SJSA1 (cell line): ENCODE measurements at regions not wholly inside any gene's neighbourhood (a gene's known extent, or its start where the extent isn't known, plus 50 kb on each side); places are given as distances from the start of the nearest gene placed in this dataset.

ENCODE experiments used
- DNase-seq, 2 experiments: peaks; one replicate each; pipeline ENCODE4 v3.0.0-alpha.2; 2015 to 2020; ENCODE audit warnings: low spot score in 2 of 2, low read depth in 1 of 2
- H3K27ac ChIP-seq: fragments of 250-450 bp; sonication (Bioruptor Pico); 2 replicates; pipeline ENCODE4 v1.5.1; 2020; ENCODE audit warnings: mild to moderate bottlenecking, moderate library complexity
- H3K27me3 ChIP-seq: fragments of 250-450 bp; sonication (Bioruptor Pico); replicated peaks from 2 replicates; pipeline ENCODE4 v1.5.1; 2020; ENCODE audit warnings: mild to moderate bottlenecking, moderate library complexity
- H3K36me3 ChIP-seq: fragments of 250-450 bp; sonication (Bioruptor Pico); 2 replicates; pipeline ENCODE4 v1.5.1; 2020; ENCODE audit warnings: mild to moderate bottlenecking
- H3K4me1 ChIP-seq: fragments of 250-450 bp; sonication (Bioruptor Pico); replicated peaks from 2 replicates; pipeline ENCODE4 v1.6.1; 2021; ENCODE audit warnings: mild to moderate bottlenecking
- H3K4me3 ChIP-seq: fragments of 250-450 bp; sonication (Bioruptor Pico); 2 replicates; pipeline ENCODE4 v1.5.1; 2020; ENCODE audit warnings: mild to moderate bottlenecking
- H3K9me3 ChIP-seq: fragments of 250-450 bp; sonication (Bioruptor Pico); replicated peaks from 2 replicates; pipeline ENCODE4 v1.5.1; 2020; ENCODE audit warnings: mild to moderate bottlenecking

- Histone ChIP-seq H3K4me1 (peaks cover 8% of the 10 kb centered on the region), H3K27ac (no peak overlapping the region), H3K9me3 (no peaks in the 10 kb centered on the region), H3K36me3 (no peaks in the 10 kb centered on the region), H3K4me3 (no peak overlapping the region), H3K27me3 (no peaks in the 10 kb centered on the region)
- no peak for DNase-seq
Observed at GRCh38 chr1:219119839-219120238, 53.8 kb upstream of the LYPLAL1 start.

GRCh38 chr1:219120624-219121544 lies 52.8 kb upstream of the LYPLAL1 start:
- Histone ChIP-seq H3K36me3 (no peaks in the 10 kb centered on the region), H3K27ac (peak overlapping the region; percentile 21; the same call in 1 of the 2 replicates), H3K4me3 (no peak overlapping the region), H3K27me3 (no peaks in the 10 kb centered on the region), H3K4me1 (peaks cover 8% of the 10 kb centered on the region), H3K9me3 (no peaks in the 10 kb centered on the region)
- peak in 1 of 2 experiments; percentile 34 for DNase-seq

GRCh38 chr1:219121679-219122078 lies 52.0 kb upstream of the LYPLAL1 start:
- no peak overlapping the region for H3K4me3 ChIP-seq

GRCh38 chr1:219123036-219123435 lies 50.6 kb upstream of the LYPLAL1 start:
- no peak overlapping the region for H3K4me3 ChIP-seq
- H3K36me3 ChIP-seq: no peaks in the 10 kb centered on the region
- peaks cover 8% of the 10 kb centered on the region for H3K4me1 ChIP-seq
- DNase-seq: peak; percentile 36 to 47
- no peaks in the 10 kb centered on the region for H3K9me3 ChIP-seq
- H3K27me3 ChIP-seq: no peaks in the 10 kb centered on the region
- no peak overlapping the region; the same call in 1 of the 2 replicates for H3K27ac ChIP-seq

More at GRCh38 chr1:219121679-219122078, 52.0 kb upstream of the LYPLAL1 start:
- Histone ChIP-seq H3K27me3 (no peaks in the 10 kb centered on the region), H3K36me3 (no peaks in the 10 kb centered on the region), H3K27ac (no peak overlapping the region), H3K9me3 (no peaks in the 10 kb centered on the region), H3K4me1 (peaks cover 8% of the 10 kb centered on the region)
- DNase-seq: no peak
